ENCODE measurements at regions not wholly inside any gene's neighbourhood (a gene's known extent, or its start where the extent isn't known, plus 50 kb on each side); places are given as distances from the start of the nearest gene placed in this dataset.

DNA sequence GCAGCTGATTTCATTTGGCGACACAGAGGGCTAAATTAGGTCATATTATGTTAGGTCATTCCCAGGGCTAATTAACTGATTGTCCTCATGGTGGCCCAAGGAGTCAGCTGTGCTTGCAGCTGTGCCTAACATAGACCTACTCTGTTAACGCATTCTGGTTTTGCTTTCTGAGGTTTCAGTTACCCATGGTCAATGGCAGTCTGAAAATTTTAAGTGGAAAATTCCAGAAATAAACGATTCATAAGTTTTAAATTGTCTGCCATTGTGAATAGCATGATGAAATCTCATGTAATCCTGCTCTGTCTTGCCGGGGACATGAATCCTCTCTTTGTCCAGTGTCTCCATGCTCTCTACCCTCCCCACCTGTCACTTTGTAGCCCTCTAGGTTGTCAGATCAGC lies 168.7 kb downstream of the KCNS3 start:
- TF ChIP-seq, protein P1, sequence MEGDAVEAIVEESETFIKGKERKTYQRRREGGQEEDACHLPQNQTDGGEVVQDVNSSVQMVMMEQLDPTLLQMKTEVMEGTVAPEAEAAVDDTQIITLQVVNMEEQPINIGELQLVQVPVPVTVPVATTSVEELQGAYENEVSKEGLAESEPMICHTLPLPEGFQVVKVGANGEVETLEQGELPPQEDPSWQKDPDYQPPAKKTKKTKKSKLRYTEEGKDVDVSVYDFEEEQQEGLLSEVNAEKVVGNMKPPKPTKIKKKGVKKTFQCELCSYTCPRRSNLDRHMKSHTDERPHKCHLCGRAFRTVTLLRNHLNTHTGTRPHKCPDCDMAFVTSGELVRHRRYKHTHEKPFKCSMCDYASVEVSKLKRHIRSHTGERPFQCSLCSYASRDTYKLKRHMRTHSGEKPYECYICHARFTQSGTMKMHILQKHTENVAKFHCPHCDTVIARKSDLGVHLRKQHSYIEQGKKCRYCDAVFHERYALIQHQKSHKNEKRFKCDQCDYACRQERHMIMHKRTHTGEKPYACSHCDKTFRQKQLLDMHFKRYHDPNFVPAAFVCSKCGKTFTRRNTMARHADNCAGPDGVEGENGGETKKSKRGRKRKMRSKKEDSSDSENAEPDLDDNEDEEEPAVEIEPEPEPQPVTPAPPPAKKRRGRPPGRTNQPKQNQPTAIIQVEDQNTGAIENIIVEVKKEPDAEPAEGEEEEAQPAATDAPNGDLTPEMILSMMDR (IDR thresholded peaks at IDR 0.05) = no peak
- TF ChIP-seq EP300 (IDR thresholded peaks at IDR 0.05) (no peak), POLR2A (IDR thresholded peaks at IDR 0.05) (no peak), POLR2AphosphoS5 (IDR thresholded peaks at IDR 0.05) (no peak)

Measured in suprapubic skin (tissue), 4 donors.